Memory B cell (primary cell): ENCODE measurements at regions not wholly inside any gene's neighbourhood (a gene's known extent, or its start where the extent isn't known, plus 50 kb on each side); places are given as distances from the start of the nearest gene placed in this dataset.

Experiments
- ATAC-seq: fragments of 150-1000 bp; cut with Tn5 transposase; 2 replicates; pipeline ENCODE4 v1.10.0; 2021; ENCODE audit warnings: low read depth, mild to moderate bottlenecking, moderate library complexity
- DNase-seq, 2 donors: peaks; one replicate each; pipeline ENCODE4 v3.0.0; 2022; ENCODE audit warnings: low spot score in 2 of 2
- H3K27ac Mint-ChIP-seq: one replicate; pipeline ENCODE4 v1.8.0; 2022; ENCODE audit warnings: mild to moderate bottlenecking, moderate library complexity, mixed read lengths
- H3K27me3 Mint-ChIP-seq: one replicate; pipeline ENCODE4 v1.8.0; 2022; ENCODE audit warnings: mixed read lengths
- H3K36me3 Mint-ChIP-seq: one replicate; pipeline ENCODE4 v1.8.0; 2022; ENCODE audit warnings: mild to moderate bottlenecking, mixed read lengths
- H3K4me1 Mint-ChIP-seq: one replicate; pipeline ENCODE4 v1.8.0; 2022; ENCODE audit warnings: mixed read lengths
- H3K4me3 Mint-ChIP-seq: one replicate; pipeline ENCODE4 v1.8.0; 2022; ENCODE audit warnings: mild to moderate bottlenecking, moderate library complexity, mixed read lengths
- H3K9me3 Mint-ChIP-seq: one replicate; pipeline ENCODE4 v1.8.0; 2022; ENCODE audit warnings: mixed read lengths

GRCh38 chr14:39765676-39766075 is 333.4 kb upstream of the FBXO33 start:
- H3K36me3 Mint-ChIP-seq = peaks cover 3% of the 10 kb centered on the region
- H3K27ac Mint-ChIP-seq = no peak overlapping the region
- ATAC-seq (no peak), DNase-seq (no peak)
- H3K4me1 Mint-ChIP-seq = peaks cover 8% of the 10 kb centered on the region
- H3K9me3 Mint-ChIP-seq = peaks cover 9% of the 10 kb centered on the region
- H3K4me3 Mint-ChIP-seq = no peak overlapping the region
- no peaks in the 10 kb centered on the region for H3K27me3 Mint-ChIP-seq

GRCh38 chr14:39763402-39763890 is 331.2 kb upstream of the FBXO33 start:
- no peak for DNase-seq
- Mint-ChIP-seq H3K27me3 (no peaks in the 10 kb centered on the region), H3K4me3 (no peak overlapping the region), H3K4me1 (peaks cover 8% of the 10 kb centered on the region), H3K27ac (no peak overlapping the region), H3K9me3 (peaks cover 9% of the 10 kb centered on the region), H3K36me3 (peaks cover 3% of the 10 kb centered on the region)
- no peak for ATAC-seq

GRCh38 chr14:39762576-39763401 is 330.6 kb upstream of the FBXO33 start:
- Mint-ChIP-seq H3K4me1 (peaks cover 8% of the 10 kb centered on the region), H3K9me3 (peaks cover 9% of the 10 kb centered on the region), H3K27ac (no peak overlapping the region), H3K27me3 (no peaks in the 10 kb centered on the region), H3K36me3 (peaks cover 3% of the 10 kb centered on the region), H3K4me3 (no peak overlapping the region)
- ATAC-seq = no peak
- no peak for DNase-seq

GRCh38 chr14:39755269-39755878 is 323.1 kb upstream of the FBXO33 start:
- no peak for DNase-seq
- no peak overlapping the region for H3K4me3 Mint-ChIP-seq
- no peaks in the 10 kb centered on the region for H3K27me3 Mint-ChIP-seq
- ATAC-seq = no peak
- no peaks in the 10 kb centered on the region for H3K9me3 Mint-ChIP-seq
- H3K27ac Mint-ChIP-seq = no peak overlapping the region
- no peaks in the 10 kb centered on the region for H3K4me1 Mint-ChIP-seq
- no peaks in the 10 kb centered on the region for H3K36me3 Mint-ChIP-seq

- peaks cover 8% of the 10 kb centered on the region for H3K9me3 Mint-ChIP-seq
- H3K27ac Mint-ChIP-seq = no peak overlapping the region
- no peak overlapping the region for H3K4me3 Mint-ChIP-seq
- no peaks in the 10 kb centered on the region for H3K27me3 Mint-ChIP-seq
- H3K4me1 Mint-ChIP-seq = no peaks in the 10 kb centered on the region
- ATAC-seq (no peak), DNase-seq (no peak)
- no peaks in the 10 kb centered on the region for H3K36me3 Mint-ChIP-seq
Measured at GRCh38 chr14:39740454-39740853, 308.2 kb upstream of the FBXO33 start.

- H3K36me3 Mint-ChIP-seq = no peaks in the 10 kb centered on the region
Measured at GRCh38 chr14:39739796-39740195, 307.6 kb upstream of the FBXO33 start.

GRCh38 chr14:39734306-39734705 is 302.1 kb upstream of the FBXO33 start:
- H3K27ac Mint-ChIP-seq = no peak overlapping the region
- ATAC-seq (no peak), DNase-seq (no peak)
- no peak overlapping the region for H3K4me3 Mint-ChIP-seq
- no peaks in the 10 kb centered on the region for H3K4me1 Mint-ChIP-seq
- peaks cover 8% of the 10 kb centered on the region for H3K9me3 Mint-ChIP-seq
- no peaks in the 10 kb centered on the region for H3K27me3 Mint-ChIP-seq
- no peaks in the 10 kb centered on the region for H3K36me3 Mint-ChIP-seq

More at GRCh38 chr14:39739796-39740195, 307.6 kb upstream of the FBXO33 start:
- peaks cover 8% of the 10 kb centered on the region for H3K9me3 Mint-ChIP-seq
- no peak for DNase-seq
- no peaks in the 10 kb centered on the region for H3K4me1 Mint-ChIP-seq
- no peak overlapping the region for H3K27ac Mint-ChIP-seq
- H3K27me3 Mint-ChIP-seq = no peaks in the 10 kb centered on the region
- no peak overlapping the region for H3K4me3 Mint-ChIP-seq
- no peak for ATAC-seq

GRCh38 chr14:39733741-39734140 is 301.5 kb upstream of the FBXO33 start:
- peaks cover 8% of the 10 kb centered on the region for H3K9me3 Mint-ChIP-seq
- no peak for DNase-seq
- H3K36me3 Mint-ChIP-seq = no peaks in the 10 kb centered on the region
- H3K4me1 Mint-ChIP-seq = no peaks in the 10 kb centered on the region
- no peaks in the 10 kb centered on the region for H3K27me3 Mint-ChIP-seq
- no peak overlapping the region for H3K4me3 Mint-ChIP-seq
- ATAC-seq = no peak
- no peak overlapping the region for H3K27ac Mint-ChIP-seq

- H3K9me3 Mint-ChIP-seq = peaks cover 6% of the 10 kb centered on the region
- no peak overlapping the region for H3K4me3 Mint-ChIP-seq
- H3K27ac Mint-ChIP-seq = no peak overlapping the region
- H3K36me3 Mint-ChIP-seq = no peaks in the 10 kb centered on the region
- H3K4me1 Mint-ChIP-seq = no peaks in the 10 kb centered on the region
- no peaks in the 10 kb centered on the region for H3K27me3 Mint-ChIP-seq
- DNase-seq (no peak), ATAC-seq (no peak)
Measured at GRCh38 chr14:39731912-39732311, 299.7 kb upstream of the FBXO33 start.

GRCh38 chr14:39726563-39726962 is 294.3 kb upstream of the FBXO33 start:
- no peaks in the 10 kb centered on the region for H3K36me3 Mint-ChIP-seq
- ATAC-seq = no peak
- no peaks in the 10 kb centered on the region for H3K4me1 Mint-ChIP-seq

GRCh38 chr14:39722547-39723273 is 290.5 kb upstream of the FBXO33 start:
- no peak overlapping the region for H3K27ac Mint-ChIP-seq
- no peak overlapping the region for H3K4me3 Mint-ChIP-seq
- DNase-seq (no peak), ATAC-seq (no peak)
- no peaks in the 10 kb centered on the region for H3K9me3 Mint-ChIP-seq
- H3K36me3 Mint-ChIP-seq = no peaks in the 10 kb centered on the region
- H3K4me1 Mint-ChIP-seq = no peaks in the 10 kb centered on the region
- H3K27me3 Mint-ChIP-seq = no peaks in the 10 kb centered on the region

More at GRCh38 chr14:39726563-39726962, 294.3 kb upstream of the FBXO33 start:
- H3K27me3 Mint-ChIP-seq = no peaks in the 10 kb centered on the region
- H3K4me3 Mint-ChIP-seq = no peak overlapping the region
- no peak for DNase-seq
- no peak overlapping the region for H3K27ac Mint-ChIP-seq
- peaks cover 4% of the 10 kb centered on the region for H3K9me3 Mint-ChIP-seq

GRCh38 chr14:39716987-39717570 is 284.8 kb upstream of the FBXO33 start:
- DNase-seq = no peak
- no peak overlapping the region for H3K27ac Mint-ChIP-seq
- no peak for ATAC-seq

GRCh38 chr14:39712293-39712999 is 280.2 kb upstream of the FBXO33 start:
- Mint-ChIP-seq H3K27me3 (peaks cover 2% of the 10 kb centered on the region), H3K27ac (no peak overlapping the region), H3K36me3 (peaks cover 2% of the 10 kb centered on the region), H3K4me1 (no peaks in the 10 kb centered on the region), H3K9me3 (peaks cover 9% of the 10 kb centered on the region), H3K4me3 (no peak overlapping the region)
- ATAC-seq = no peak
- DNase-seq = no peak

More at GRCh38 chr14:39716987-39717570, 284.8 kb upstream of the FBXO33 start:
- Mint-ChIP-seq H3K36me3 (no peaks in the 10 kb centered on the region), H3K27me3 (no peaks in the 10 kb centered on the region), H3K9me3 (no peaks in the 10 kb centered on the region), H3K4me3 (no peak overlapping the region), H3K4me1 (no peaks in the 10 kb centered on the region)
